ENCODE measurements at regions not wholly inside any gene's neighbourhood (a gene's known extent, or its start where the extent isn't known, plus 50 kb on each side); places are given as distances from the start of the nearest gene placed in this dataset.

GRCh38 chr3:20741381-20741780 lies 555.4 kb upstream of the SGO1 start:
- no peak for TF ChIP-seq CTCF (IDR thresholded peaks at IDR 0.05; ENCODE audit: low read length)
- TF ChIP-seq EZH2phosphoT487 (IDR thresholded peaks at IDR 0.05; ENCODE audit: low read length) = no peak
